Naive thymus-derived CD8-positive, alpha-beta T cell (primary cell): ENCODE measurements at regions not wholly inside any gene's neighbourhood (a gene's known extent, or its start where the extent isn't known, plus 50 kb on each side); places are given as distances from the start of the nearest gene placed in this dataset.

Experiments
- ATAC-seq, 2 donors: fragments of 150-1000 bp; cut with Tn5 transposase in 1 of 2; sonication (Bioruptor Pico), chemical (Tn5 transposase) in 1 of 2; 1 replicate in 1 of 2; 2 replicates in 1 of 2; pipeline ENCODE4 v1.10.0; 2021; ENCODE audit warnings: mild to moderate bottlenecking in 2 of 2, moderate library complexity in 2 of 2
- POLR2A ChIA-PET: fragments of 350-600 bp; sonication (Branson Sonifier 250); formaldehyde crosslinking; loops from one replicate; lab custom pipeline; 2021; ENCODE audit warnings: antibody characterized with exemption; lab: Charles Lee
- DNase-seq, 10 donors: peaks; one replicate each; pipeline versions ENCODE4 v3.0.0 to v3.0.0-alpha.2; 2020 to 2022
- H3K27ac Mint-ChIP-seq, 10 donors: one replicate each; pipeline ENCODE4 v1.8.0; 2020 to 2022; ENCODE audit warnings: mild to moderate bottlenecking in 10 of 10, mixed read lengths in 10 of 10, moderate library complexity in 4 of 10, inconsistent platforms in 1 of 10
- H3K27me3 Mint-ChIP-seq, 5 donors: one replicate each; pipeline ENCODE4 v1.8.0; 2021 to 2022; ENCODE audit warnings: mixed read lengths in 5 of 5
- H3K36me3 Mint-ChIP-seq, 3 donors: one replicate each; pipeline ENCODE4 v1.8.0; 2020 to 2022; ENCODE audit warnings: mixed read lengths in 3 of 3, mild to moderate bottlenecking in 2 of 3, inconsistent platforms in 1 of 3
- H3K4me1 Mint-ChIP-seq, 4 donors: one replicate each; pipeline ENCODE4 v1.8.0; 2021 to 2022; ENCODE audit warnings: mixed read lengths in 4 of 4
- H3K4me3 Mint-ChIP-seq, 10 donors: one replicate each; pipeline ENCODE4 v1.8.0; 2020 to 2022; ENCODE audit warnings: mild to moderate bottlenecking in 10 of 10, mixed read lengths in 10 of 10, moderate library complexity in 6 of 10, inconsistent platforms in 1 of 10
- H3K9me3 Mint-ChIP-seq, 9 donors: one replicate each; pipeline ENCODE4 v1.8.0; 2020 to 2022; ENCODE audit warnings: mixed read lengths in 9 of 9, mild to moderate bottlenecking in 3 of 9, inconsistent platforms in 1 of 9, moderate library complexity in 1 of 9

DNA sequence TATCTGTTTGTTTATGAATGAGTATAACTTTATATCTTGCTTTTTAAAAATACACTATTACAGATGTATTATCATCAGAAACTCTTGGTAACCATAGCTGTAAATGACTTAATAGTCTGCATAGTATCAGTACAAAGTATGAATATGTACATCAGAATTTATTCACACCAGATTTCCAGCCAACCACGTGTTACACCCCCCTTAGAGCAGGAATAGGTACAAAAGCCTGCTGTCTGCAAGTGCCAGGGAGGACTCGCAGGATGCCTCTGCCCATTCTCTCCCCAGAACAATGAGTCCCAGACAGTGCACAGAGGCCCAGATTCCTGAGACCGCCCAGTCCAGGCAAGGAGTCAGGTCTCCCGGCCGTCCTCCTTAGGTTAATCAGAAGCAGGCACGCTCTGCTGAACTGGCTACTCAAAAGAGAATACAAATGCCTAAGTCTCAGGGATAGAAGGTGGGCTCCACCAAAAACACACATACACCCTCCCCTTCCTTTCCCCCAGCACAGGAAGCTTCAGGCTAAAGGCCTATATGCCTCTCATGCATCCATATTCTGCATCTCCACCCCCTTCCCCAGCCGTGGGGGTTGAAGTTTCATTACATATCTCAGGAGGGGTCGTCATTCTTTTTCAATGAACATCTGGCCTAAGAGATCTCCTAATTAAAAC, 159.1 kb upstream of the CDH11 start:
- no peak for ATAC-seq

DNA sequence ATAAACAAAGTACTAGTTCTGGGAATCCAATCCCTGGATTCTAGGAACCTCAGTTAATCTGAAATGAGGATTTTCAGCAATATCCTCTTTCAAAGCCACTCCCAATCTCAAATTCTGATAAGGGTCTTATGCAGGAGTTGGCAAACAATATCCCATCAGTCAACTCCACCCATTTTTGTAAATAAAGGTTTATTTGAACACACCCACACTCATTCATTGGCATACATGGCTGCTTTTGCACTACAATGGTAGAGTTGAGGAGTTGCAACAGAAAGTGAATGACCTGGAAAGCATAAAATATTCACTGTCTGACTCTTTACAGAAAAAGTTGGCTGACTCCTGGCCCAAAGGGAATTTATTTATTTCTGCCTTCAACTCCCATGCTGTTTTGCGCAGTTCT, 157.7 kb upstream of the CDH11 start:
- Mint-ChIP-seq H3K27me3 (peaks cover 0 to 4% (median 0%) of the 10 kb centered on the region in 5 donors), H3K27ac (no peak overlapping the region), H3K4me1 (no peaks in the 10 kb centered on the region), H3K4me3 (no peak overlapping the region), H3K9me3 (peaks cover 0 to 24% (median 2%) of the 10 kb centered on the region in 9 donors), H3K36me3 (no peaks in the 10 kb centered on the region)
- no peak for ATAC-seq
- POLR2A ChIA-PET: no interaction called here
- DNase-seq: no peak

More for the DNA sequence above, 159.1 kb upstream of the CDH11 start:
- Mint-ChIP-seq H3K9me3 (peaks cover 0 to 21% (median 0%) of the 10 kb centered on the region in 9 donors), H3K27ac (no peak overlapping the region), H3K27me3 (peaks cover 0 to 4% (median 0%) of the 10 kb centered on the region in 5 donors), H3K36me3 (no peaks in the 10 kb centered on the region), H3K4me3 (no peak overlapping the region), H3K4me1 (no peaks in the 10 kb centered on the region)
- no peak for DNase-seq
- POLR2A ChIA-PET: no interaction called here

DNA sequence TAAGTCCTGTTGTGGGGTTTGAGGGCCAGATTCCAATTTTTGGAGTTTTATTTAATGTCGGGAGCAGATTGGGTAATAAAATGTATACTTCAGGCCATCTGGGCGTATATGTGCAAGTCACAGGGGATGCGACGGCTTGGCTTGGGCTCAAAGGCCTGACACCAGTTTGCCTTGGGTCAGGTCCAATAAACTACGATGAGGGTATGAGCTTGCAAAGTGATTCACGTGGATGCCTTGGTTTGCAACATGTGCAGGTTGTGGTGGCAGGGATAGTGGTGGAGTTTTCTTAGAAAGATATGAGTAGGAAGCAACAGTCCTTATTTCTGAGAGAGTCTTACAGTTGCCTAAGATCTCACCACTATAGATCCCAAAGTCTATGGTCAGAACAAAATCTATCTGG, 157.0 kb upstream of the CDH11 start:
- POLR2A ChIA-PET: no interaction called here
- no peak overlapping the region for H3K4me3 Mint-ChIP-seq
- no peak overlapping the region for H3K27ac Mint-ChIP-seq
- peaks cover 0 to 24% (median 2%) of the 10 kb centered on the region in 9 donors for H3K9me3 Mint-ChIP-seq
- peaks cover 0 to 4% (median 0%) of the 10 kb centered on the region in 5 donors for H3K27me3 Mint-ChIP-seq
- H3K36me3 Mint-ChIP-seq: no peaks in the 10 kb centered on the region
- ATAC-seq (no peak), DNase-seq (no peak)
- H3K4me1 Mint-ChIP-seq: no peaks in the 10 kb centered on the region

DNA sequence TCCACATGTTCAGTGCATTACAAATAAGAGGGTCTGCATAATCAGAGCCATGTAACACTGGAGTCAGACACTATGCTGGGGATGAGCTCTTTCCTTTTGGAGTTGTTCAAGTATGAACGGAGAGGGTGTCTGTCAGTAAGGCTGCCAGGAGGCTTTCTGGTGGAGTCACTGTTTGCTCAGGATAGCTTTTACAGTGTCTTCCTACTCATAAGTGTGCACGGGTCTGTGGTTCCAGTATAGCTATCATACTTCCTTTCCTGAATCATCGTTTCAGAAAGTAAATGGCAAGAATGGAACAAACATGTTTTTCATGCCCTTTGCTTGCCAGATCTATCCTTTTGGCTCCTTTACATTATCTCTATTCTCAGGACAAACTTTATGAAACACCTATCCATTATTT, 152.7 kb upstream of the CDH11 start:
- Mint-ChIP-seq H3K4me1 (no peaks in the 10 kb centered on the region), H3K36me3 (no peaks in the 10 kb centered on the region), H3K27me3 (no peaks in the 10 kb centered on the region), H3K4me3 (no peak overlapping the region), H3K9me3 (peaks cover 0 to 24% (median 5%) of the 10 kb centered on the region in 9 donors), H3K27ac (no peak overlapping the region)
- POLR2A ChIA-PET: no interaction called here
- ATAC-seq (no peak), DNase-seq (no peak)

DNA sequence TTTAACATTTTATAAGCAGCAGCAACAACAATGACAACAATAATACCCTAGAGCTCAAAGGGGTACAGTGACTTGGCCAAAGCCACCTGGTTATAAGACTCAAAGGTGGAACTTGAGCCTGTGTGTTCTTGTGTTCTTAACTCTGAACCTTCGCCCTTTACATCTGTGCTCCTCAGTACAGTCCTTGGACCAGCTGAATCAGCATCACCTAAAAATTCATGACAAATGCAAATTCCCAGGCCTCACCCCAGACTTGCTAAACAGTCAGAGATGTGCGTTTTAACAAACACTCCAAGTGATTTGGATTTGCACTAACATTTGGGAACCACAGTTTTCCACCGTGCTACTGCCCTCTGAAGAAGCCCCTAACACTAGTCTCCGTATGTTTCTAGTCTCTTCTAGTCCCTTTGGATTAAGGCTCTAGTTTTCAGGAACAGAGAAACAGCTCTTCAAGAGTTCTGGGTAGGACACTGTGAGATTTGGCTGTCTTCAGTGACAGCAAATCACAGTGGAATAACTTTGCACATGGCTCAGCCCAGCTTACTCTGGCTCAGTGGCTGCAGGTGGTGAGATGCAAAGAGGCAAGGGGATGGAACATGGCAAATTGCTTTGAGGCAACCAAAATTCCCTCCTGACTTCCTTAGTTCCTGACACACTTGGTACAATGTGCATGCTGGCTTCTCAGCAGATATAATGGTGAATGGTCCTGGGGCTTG, 151.0 kb upstream of the CDH11 start:
- Mint-ChIP-seq H3K27me3 (no peaks in the 10 kb centered on the region), H3K4me3 (no peak overlapping the region), H3K27ac (no peak overlapping the region), H3K4me1 (no peaks in the 10 kb centered on the region), H3K9me3 (peaks cover 0 to 21% (median 5%) of the 10 kb centered on the region in 9 donors), H3K36me3 (no peaks in the 10 kb centered on the region)
- DNase-seq: no peak
- no peak for ATAC-seq
- POLR2A ChIA-PET: no interaction called here

DNA sequence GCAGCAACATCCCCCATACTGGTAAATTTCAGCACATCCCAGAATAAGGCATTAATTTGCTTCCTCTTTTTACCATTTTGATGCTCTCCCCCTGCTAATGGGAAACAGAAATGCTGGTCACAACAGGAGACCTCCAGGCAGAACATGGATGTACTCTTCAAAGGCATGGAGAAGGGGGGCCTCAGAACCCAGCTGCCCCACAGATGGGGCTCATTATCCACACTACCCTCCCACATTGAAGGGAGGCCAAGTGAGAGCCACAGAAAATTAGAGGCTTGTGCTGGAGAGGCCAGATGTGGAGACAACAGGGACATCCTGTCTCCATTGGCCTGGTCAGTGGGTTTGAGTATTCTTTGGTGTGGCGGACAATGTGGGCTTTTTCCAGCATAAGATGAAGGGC, 150.1 kb upstream of the CDH11 start:
- H3K27me3 Mint-ChIP-seq: no peaks in the 10 kb centered on the region
- POLR2A ChIA-PET: no interaction called here
- H3K27ac Mint-ChIP-seq: no peak overlapping the region
- H3K4me1 Mint-ChIP-seq: no peaks in the 10 kb centered on the region
- ATAC-seq: no peak
- peaks cover 0 to 17% (median 5%) of the 10 kb centered on the region in 9 donors for H3K9me3 Mint-ChIP-seq
- H3K36me3 Mint-ChIP-seq: no peaks in the 10 kb centered on the region
- no peak for DNase-seq
- no peak overlapping the region for H3K4me3 Mint-ChIP-seq

DNA sequence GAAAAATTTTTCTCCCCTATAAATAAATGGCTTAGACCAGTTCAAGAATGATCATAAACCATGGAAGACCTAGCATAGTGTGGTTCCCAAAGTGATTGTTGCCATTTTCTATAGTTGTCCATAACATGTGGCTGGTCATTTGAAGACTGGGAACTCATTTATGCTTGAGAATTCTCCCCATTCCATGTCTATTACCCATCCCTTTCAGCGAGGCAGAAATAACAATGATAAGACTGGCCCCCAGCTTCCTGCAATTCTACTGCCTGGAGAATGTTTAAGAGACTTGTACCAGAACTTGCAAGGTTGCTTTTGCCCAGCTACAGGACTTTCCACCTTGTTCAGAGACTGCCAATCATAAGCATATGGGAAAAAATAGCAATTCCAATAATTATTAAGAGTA, 146.5 kb upstream of the CDH11 start:
- Mint-ChIP-seq H3K4me1 (no peaks in the 10 kb centered on the region), H3K27me3 (no peaks in the 10 kb centered on the region), H3K4me3 (no peak overlapping the region), H3K27ac (no peak overlapping the region), H3K36me3 (no peaks in the 10 kb centered on the region), H3K9me3 (peaks cover 3 to 39% (median 9%) of the 10 kb centered on the region in 9 donors)
- DNase-seq (no peak), ATAC-seq (no peak)
- POLR2A ChIA-PET: no interaction called here

DNA sequence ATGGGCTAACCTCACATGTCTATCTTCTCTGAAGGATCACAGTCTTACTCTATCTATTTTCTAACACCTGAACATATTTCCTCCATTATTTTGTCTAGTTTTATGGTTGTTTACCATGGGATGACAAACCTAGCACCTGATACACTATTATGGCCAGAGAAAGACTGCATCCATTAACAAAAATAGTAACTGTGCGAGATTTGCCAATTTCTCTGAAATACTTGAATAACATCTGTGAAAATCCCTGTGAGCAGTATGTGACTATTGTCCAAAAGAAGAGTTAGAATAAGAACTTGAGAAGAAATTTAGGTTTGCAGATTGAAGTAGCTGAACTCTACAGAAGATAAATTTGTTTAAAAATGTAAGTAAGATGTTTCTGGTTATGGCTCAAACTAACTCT, 142.0 kb upstream of the CDH11 start:
- Mint-ChIP-seq H3K27me3 (no peaks in the 10 kb centered on the region), H3K4me3 (no peak overlapping the region), H3K27ac (no peak overlapping the region), H3K36me3 (peaks cover 0 to 4% (median 0%) of the 10 kb centered on the region in 3 donors), H3K4me1 (no peaks in the 10 kb centered on the region), H3K9me3 (peaks cover 0 to 40% (median 11%) of the 10 kb centered on the region in 9 donors)
- POLR2A ChIA-PET: no interaction called here
- no peak for DNase-seq
- ATAC-seq: no peak

DNA sequence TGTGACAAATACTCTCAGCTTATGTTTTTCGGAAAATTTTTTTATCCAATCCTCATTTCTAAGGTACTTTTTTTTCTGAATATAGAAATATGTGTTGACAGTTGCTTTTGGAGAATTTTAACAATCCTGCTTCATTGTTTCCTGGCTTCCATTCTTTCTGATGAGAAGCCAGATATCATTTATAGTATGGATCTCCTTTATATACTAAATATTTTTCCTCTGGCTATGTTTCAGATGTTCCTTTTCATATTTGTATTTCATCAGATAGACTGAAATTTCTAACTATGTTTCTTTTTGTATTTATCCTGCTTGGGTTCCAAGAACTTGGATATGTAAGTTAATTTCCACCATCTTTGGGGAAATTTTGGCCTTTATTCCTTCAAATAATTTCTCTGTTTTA, 138.9 kb upstream of the CDH11 start:
- ATAC-seq (no peak), DNase-seq (no peak)
- POLR2A ChIA-PET: no interaction called here
- Mint-ChIP-seq H3K9me3 (peaks cover 0 to 35% (median 12%) of the 10 kb centered on the region in 9 donors), H3K4me1 (no peaks in the 10 kb centered on the region), H3K4me3 (no peak overlapping the region), H3K27ac (no peak overlapping the region), H3K27me3 (no peaks in the 10 kb centered on the region), H3K36me3 (peaks cover 0 to 4% (median 0%) of the 10 kb centered on the region in 3 donors)

DNA sequence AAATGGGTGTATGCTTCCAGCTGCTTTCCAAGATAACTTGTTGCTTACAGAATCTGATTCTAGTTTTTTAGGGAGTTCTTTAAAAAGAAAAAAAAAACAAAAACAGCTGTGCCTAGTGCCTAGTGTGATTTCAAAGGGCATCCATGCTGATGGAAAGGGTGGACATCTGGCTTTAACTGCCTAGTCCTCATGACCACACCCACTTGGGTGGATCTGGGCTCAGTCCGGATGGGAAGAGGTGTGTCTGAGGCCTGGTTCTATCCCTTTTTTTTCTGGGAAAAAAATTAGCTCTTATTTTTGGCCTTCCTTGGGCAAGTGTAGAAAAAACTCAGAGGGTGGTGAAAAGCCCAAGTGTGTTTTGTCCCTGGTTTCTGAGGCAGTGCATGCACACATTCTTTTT, 132.3 kb upstream of the CDH11 start:
- no peaks in the 10 kb centered on the region for H3K27me3 Mint-ChIP-seq
- no peak overlapping the region for H3K4me3 Mint-ChIP-seq
- POLR2A ChIA-PET: no interaction called here
- H3K36me3 Mint-ChIP-seq: no peaks in the 10 kb centered on the region
- peaks cover 0 to 19% (median 5%) of the 10 kb centered on the region in 9 donors for H3K9me3 Mint-ChIP-seq
- no peaks in the 10 kb centered on the region for H3K4me1 Mint-ChIP-seq
- H3K27ac Mint-ChIP-seq: no peak overlapping the region
- DNase-seq (no peak), ATAC-seq (no peak)

DNA sequence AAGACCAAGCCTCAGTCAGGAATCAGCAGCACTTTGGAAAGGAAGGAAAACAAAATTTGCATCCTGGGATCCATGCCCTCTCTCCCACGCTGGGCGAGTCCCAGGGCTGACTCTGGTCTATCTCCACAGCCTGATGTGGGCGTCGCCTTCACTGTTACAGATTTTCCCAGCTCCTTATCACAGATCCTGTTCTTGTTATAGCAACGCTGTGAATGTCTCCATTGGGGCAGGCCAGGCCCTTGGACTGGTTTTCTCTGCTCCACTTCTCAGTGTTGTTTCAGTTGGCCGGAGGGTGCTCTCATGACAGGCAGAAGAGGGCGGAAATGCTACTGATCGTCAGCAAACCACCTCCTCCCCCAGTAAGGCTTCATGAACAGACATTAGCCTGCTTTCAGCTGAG, 127.9 kb upstream of the CDH11 start:
- Mint-ChIP-seq H3K27me3 (no peaks in the 10 kb centered on the region), H3K27ac (no peak overlapping the region), H3K4me1 (no peaks in the 10 kb centered on the region), H3K4me3 (no peak overlapping the region), H3K9me3 (peaks cover 0 to 10% (median 4%) of the 10 kb centered on the region in 9 donors), H3K36me3 (no peaks in the 10 kb centered on the region)
- DNase-seq (no peak), ATAC-seq (no peak)
- POLR2A ChIA-PET: no interaction called here

DNA sequence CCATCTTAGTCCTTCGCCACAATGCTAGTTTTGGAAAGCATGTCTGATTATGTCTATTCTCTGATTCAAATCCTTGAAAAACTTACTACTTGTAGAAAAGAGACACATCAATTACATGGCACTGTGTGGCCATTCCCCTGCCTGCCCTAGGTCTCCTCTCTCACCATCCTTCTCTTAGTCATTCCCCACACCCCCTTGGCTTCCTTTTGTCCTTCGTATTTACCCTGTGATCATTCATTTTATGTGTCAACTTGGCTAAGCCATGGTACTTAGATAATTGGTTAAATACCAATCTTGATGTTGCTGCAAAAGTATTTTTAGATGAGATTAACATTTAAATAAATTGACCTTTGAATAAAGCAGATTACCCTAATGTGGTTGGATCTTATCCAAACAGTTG, 122.9 kb upstream of the CDH11 start:
- H3K27ac Mint-ChIP-seq: no peak overlapping the region
- POLR2A ChIA-PET: no interaction called here
- peaks cover 0 to 6% (median 0%) of the 10 kb centered on the region in 5 donors for H3K27me3 Mint-ChIP-seq
- H3K4me3 Mint-ChIP-seq: no peak overlapping the region
- peaks cover 0 to 7% (median 0%) of the 10 kb centered on the region in 3 donors for H3K36me3 Mint-ChIP-seq
- DNase-seq: no peak
- ATAC-seq: no peak
- peaks cover 0 to 17% (median 4%) of the 10 kb centered on the region in 9 donors for H3K9me3 Mint-ChIP-seq
- no peaks in the 10 kb centered on the region for H3K4me1 Mint-ChIP-seq

DNA sequence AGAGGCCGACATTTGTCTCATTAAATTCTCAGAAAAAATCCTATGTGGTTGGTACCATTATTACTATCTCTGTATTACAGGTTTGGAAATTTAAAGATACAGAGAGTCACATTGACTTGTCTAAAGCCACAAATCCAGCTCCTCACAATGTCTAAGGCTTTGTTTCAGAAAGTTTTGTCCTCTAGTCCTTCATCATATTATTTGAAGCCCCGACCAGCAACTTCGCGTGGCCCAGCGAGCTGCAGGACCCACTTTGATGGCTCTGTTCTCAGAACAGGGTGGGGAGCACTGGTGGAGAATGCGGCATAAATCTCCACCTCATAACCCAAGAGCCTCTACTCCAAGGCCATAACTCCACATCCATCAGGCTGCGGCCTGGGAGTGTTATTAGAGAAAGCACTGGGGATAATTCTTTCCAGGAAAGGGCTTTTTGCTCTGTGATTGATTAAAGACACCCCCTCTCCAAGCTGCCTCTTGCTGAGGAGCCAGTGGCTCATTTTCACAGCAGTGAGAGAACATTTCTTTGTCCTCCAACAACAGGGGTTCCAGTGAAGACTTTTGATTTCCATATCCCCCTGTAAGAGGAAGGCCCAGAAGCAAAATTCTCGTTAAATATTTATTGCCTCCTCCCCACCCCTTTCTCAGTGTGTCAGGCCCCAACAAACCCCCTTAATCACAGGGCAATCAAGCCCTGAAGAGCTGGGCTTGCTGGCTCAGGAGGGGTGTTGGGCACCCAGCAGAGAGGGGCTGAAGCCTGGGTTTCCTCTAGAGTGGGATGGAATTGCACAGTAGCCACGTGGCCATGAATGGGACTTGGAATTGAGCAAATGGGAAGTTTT, 113.7 kb upstream of the CDH11 start:
- H3K4me1 Mint-ChIP-seq: no peaks in the 10 kb centered on the region
- peaks cover 0 to 6% (median 0%) of the 10 kb centered on the region in 5 donors for H3K27me3 Mint-ChIP-seq
- H3K4me3 Mint-ChIP-seq: no peak overlapping the region
- ATAC-seq (no peak), DNase-seq (no peak)
- POLR2A ChIA-PET: no interaction called here
- no peak overlapping the region for H3K27ac Mint-ChIP-seq
- H3K36me3 Mint-ChIP-seq: peaks cover 0 to 7% (median 0%) of the 10 kb centered on the region in 3 donors
- peaks cover 0 to 29% (median 3%) of the 10 kb centered on the region in 9 donors for H3K9me3 Mint-ChIP-seq
